Stimulated activated naive CD4-positive, alpha-beta T cell treated with Interleukin-2 at 50 U/mL for 16 hours (primary cell): ENCODE measurements at regions not wholly inside any gene's neighbourhood (a gene's known extent, or its start where the extent isn't known, plus 50 kb on each side); places are given as distances from the start of the nearest gene placed in this dataset.
"Not testable (repeated sequence)": the region's sequence is repeated elsewhere in the genome, so short reads cannot be mapped to it uniquely, and the experiment has no call there.

ENCODE experiments used
- DNase-seq: peaks from one replicate; lab custom pipeline; 2025; lab: John Stamatoyannopoulos, UW

GRCh38 chr2:128660836-128661235, 342.2 kb upstream of the HS6ST1 start:
- no peak for DNase-seq

GRCh38 chr2:128661311-128661710, 342.6 kb upstream of the HS6ST1 start:
- DNase-seq: no peak

- DNase-seq: no peak
Measured at GRCh38 chr2:128662051-128662471, 343.4 kb upstream of the HS6ST1 start.

GRCh38 chr2:128663371-128664050, 344.8 kb upstream of the HS6ST1 start:
- DNase-seq: no peak

- no peak for DNase-seq
Measured at GRCh38 chr2:128664499-128664971, 345.9 kb upstream of the HS6ST1 start.

- DNase-seq: no peak
Measured at GRCh38 chr2:128665113-128665512, 346.4 kb upstream of the HS6ST1 start.

GRCh38 chr2:128666596-128666995, 347.9 kb upstream of the HS6ST1 start:
- no peak for DNase-seq

- no peak for DNase-seq
Measured at GRCh38 chr2:128667391-128667790, 348.7 kb upstream of the HS6ST1 start.

- DNase-seq: no peak
Measured at GRCh38 chr2:128668946-128669345, 350.3 kb upstream of the HS6ST1 start.

GRCh38 chr2:128670066-128670465, 351.4 kb upstream of the HS6ST1 start:
- DNase-seq: no peak

GRCh38 chr2:128671981-128672757, 353.5 kb upstream of the HS6ST1 start:
- DNase-seq: not testable (repeated sequence)

- DNase-seq: not testable (repeated sequence)
Measured at GRCh38 chr2:128679680-128680079, 361.0 kb upstream of the HS6ST1 start.

GRCh38 chr2:128681507-128681906, 362.8 kb upstream of the HS6ST1 start:
- no peak for DNase-seq

- DNase-seq: no peak
Measured at GRCh38 chr2:128682266-128682665, 363.6 kb upstream of the HS6ST1 start.

- DNase-seq: no peak
Measured at GRCh38 chr2:128682729-128683284, 364.1 kb upstream of the HS6ST1 start.

- no peak for DNase-seq
Measured at GRCh38 chr2:128684523-128684922, 365.9 kb upstream of the HS6ST1 start.

GRCh38 chr2:128685841-128686496, 367.3 kb upstream of the HS6ST1 start:
- no peak for DNase-seq

GRCh38 chr2:128686497-128686859, 367.8 kb upstream of the HS6ST1 start:
- DNase-seq: no peak

- DNase-seq: no peak
Measured at GRCh38 chr2:128686881-128687555, 368.4 kb upstream of the HS6ST1 start.

- DNase-seq: no peak
Measured at GRCh38 chr2:128687565-128687964, 368.9 kb upstream of the HS6ST1 start.

- no peak for DNase-seq
Measured at GRCh38 chr2:128689971-128690370, 371.3 kb upstream of the HS6ST1 start.

- DNase-seq: no peak
Measured at GRCh38 chr2:128690431-128690830, 371.8 kb upstream of the HS6ST1 start.
